NCI-H2029 treated with DMSO at 0.1 percent for 48 hours (cell line): ENCODE measurements at regions not wholly inside any gene's neighbourhood (a gene's known extent, or its start where the extent isn't known, plus 50 kb on each side); places are given as distances from the start of the nearest gene placed in this dataset.
"Not testable (repeated sequence)": the region's sequence is repeated elsewhere in the genome, so short reads cannot be mapped to it uniquely, and the experiment has no call there.

Source experiments
- DNase-seq: peaks from one replicate; lab custom pipeline; 2025; lab: John Stamatoyannopoulos, UW

DNA sequence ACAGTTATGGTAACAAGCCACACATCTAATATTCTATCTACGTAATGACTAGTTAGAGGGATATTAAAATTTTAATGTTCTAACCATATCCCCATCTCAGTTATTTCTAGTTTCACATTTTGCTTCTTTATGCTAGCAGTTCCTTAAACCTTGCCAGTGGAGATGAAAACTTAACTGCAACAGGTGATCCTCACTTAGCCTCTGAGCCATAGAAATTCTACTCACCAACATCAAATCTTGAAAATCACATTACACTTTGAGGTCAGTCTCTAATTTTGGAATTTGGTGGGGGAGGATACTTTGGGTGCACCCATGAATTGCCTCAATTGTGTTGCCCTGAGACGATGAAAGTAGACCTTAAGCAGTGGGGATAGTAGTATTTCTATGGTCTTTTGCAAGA, 256.4 kb downstream of the GATA3 start:
- no peak for DNase-seq

DNA sequence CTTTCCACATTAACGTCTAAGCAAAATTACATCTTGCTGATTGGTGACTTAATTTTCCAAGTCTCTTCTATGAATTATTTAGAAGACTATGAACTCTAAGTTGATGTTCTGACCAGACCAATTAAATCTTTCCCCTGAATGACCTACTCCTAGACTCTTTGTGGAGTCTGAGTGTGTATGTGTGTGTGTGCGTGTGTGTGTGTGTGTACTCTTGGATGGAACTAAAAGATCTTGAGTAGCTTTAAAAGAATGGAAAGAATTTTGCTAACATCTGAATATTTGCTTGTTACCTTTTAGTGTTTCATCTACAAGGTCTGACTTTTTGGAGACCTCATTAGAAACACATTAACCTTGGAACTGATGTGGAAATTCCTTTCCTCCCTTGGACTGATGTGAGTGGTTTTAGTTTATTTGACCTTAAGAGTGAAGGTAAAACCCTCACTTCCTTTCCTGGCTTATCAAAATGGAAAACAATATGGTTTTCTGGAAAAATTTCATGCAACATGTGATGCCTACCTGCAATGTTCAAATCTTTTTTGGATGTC, 257.1 kb downstream of the GATA3 start:
- DNase-seq = no peak

DNA sequence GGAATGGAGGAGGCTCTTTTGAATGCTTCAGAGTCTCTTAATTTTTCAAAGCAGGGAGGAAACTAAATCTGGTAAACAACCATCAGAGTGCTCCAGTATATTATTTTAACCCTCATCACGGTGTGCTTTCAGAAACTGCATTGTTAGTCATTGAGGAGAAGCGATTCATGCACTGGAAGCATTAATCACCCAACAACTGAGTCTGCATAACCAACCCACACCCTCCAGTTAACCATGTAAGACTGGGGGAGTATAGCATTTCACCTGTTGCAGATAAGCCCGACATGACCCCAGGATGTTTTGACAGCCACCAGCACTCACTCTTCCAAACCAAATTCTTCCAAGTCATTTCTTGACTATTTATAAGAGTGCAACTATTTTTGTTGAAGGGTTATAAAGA, 257.6 kb downstream of the GATA3 start:
- DNase-seq = no peak

DNA sequence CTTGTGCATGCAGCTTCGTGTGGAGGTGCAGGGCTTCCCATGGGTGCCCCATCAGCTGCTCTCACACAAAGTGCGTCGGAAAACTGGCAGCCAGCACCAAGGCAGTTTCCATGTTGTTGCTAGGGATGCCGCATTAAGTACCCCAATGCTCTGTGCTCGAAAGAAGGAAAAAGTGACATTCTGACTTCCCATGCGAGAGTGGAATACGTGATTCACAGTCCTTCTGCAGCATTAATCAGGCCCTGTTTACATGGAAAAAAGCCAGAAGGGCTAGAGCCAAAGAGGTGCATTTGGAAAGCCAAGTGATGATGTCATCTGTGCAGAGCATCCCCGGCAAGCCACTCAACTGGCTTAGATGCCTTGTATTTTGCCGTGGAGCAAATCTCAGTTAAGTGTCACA, 258.3 kb downstream of the GATA3 start:
- no peak for DNase-seq

DNA sequence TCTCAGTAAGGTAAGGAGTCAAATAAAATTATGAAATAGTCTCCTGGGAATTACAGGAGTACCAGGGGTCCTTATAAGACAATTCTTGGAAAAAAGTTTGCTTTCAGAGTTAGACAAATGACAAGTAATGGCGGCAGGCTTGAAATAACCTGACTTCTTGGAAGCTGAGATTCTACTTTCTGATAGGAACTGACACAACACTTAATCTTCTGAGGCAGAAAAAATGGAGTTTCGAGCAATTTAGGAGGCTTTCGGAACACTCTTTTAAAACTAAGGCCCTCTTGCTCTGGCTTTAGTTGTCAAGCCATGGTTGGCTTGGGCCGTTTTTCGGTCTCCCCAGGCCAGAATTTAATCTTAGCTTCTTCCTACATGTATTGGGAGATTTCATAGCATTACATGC, 260.0 kb downstream of the GATA3 start:
- DNase-seq = no peak

DNA sequence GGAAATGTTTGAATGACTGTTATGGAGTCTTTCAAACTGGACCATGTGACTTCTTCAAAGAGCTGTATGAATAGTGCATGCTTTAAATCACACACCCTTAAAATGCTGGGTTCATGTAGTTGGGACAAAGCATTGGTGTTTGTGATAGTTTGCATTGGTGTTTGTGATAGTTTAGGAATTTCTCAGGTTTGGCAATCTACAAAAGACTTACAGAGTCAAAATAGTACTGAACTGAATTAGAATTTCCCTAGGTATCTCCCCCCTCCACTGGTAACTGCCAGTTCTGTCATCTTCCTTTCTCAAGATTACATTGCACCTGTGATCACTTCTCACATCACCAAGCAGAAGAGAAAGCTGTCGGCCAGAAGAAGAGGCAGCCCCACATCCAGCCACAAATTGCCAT, 261.1 kb downstream of the GATA3 start:
- DNase-seq = no peak

DNA sequence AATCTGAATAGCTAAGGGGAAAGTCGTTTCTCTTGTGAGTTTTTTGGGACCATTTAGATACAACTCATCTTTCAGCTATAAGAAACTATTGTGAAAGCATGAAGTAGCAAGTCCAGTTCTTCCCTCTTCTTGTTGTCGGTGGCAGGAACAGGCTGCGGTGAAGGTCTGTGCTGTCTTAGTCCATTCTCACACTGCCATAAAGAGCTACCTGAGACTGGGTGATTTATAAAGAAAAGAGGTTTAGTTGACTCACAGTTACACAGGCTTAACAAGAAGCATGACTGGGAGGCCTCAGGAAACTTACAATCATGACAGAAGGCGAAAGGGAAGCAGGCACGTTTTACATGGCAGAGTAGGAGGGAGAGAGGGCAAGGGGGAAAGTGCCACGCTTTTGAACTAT, 261.8 kb downstream of the GATA3 start:
- no peak for DNase-seq

DNA sequence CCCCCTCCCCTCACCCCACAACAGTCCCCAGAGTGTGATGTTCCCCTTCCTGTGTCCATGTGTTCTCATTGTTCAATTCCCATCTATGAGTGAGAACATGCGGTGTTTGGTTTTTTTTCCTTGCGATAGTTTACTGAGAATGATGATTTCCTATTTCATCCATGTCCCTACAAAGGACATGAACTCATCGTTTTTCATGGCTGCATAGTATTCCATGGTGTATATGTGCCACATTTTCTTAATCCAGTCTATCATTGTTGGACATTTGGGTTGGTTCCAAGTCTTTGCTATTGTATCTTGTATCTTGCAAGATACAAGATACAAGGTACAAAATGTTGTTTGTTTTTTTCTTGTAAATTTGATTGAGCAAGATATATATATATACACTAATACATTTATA, 263.9 kb downstream of the GATA3 start:
- DNase-seq = not testable (repeated sequence)

DNA sequence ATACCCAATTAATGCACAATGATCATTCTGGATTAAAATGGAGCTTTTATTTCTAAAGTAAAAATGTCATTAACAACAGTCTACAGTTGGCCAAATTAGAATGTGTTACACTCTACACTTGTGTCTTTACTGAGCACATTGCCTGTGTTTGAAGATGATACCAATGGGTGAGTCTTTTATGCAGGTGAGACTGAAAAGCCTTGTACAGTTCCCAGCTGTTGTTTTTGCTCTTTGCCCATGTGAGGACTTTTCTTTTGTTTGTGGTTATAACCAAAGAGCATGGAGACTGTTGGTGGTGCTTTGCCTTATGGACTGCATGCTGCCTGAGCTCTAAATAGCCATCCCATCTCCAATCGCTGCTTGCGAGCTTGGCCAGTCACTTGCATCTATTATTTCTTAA, 264.5 kb downstream of the GATA3 start:
- no peak for DNase-seq

DNA sequence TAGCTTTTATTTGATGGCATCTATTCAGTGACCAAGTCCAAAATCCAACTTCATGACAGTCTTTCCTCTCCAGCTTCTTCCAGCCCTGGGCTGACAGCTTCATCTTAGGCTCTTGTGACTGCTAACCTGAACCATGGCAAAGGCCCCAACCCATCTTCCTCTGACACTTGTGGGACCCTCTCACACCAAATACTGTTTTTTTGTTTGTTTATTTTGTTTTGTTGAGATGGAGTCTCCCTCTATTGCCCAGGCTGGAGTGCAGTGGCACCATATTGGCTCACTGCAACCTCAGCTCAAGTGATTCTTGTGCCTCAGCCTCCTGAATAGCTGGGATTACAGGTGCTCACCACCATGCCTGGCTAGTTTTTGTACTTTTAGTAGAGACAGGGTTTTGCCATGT, 265.2 kb downstream of the GATA3 start:
- DNase-seq = no peak

DNA sequence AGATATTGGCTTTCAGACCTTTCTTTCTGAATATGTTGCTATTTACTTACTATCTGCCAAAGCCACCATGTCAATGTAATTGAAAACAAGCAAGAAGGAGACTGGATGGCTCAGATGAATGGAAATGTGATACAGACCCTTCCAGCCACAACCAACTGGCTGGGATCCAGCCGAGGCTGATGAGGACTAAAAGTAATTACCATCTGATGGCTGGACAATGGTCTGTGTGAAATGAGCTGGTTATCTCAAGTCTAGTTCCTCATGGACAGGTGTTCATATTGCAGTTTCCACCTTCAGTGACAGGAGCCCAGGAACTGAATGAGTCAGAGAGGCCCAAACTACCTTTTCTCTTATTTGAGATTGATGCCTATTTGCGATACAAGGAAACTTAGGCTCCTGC, 267.5 kb downstream of the GATA3 start:
- DNase-seq = peak; percentile 15

DNA sequence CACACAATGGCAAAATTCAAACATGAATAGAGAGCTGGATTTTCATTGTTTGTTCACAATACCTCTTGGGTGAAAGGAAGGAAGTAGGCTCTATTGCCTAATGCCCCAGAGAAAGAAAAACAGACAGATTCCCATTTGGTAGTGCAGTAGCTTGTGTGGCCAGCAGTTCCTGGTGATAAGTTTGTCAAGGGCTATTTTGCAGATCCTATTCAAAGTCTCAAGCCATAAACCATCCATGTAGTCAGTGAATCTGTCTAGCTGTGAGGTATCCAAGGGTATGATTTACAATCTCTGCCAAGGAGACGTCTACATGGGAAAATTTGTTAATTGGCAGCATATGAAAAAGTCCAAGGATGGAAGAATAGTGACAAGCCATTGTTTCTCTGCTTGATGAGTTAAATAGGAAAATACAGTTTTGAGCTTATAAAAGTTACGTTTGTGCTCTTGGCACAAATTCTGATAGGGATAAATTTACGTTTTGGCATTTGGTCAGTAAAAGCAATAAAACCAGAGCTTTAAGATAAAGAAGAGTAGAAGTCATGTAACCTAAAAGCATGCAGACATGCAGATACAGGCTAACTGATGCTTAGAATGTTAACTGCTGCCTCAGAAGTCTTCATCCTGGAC, 269.1 kb downstream of the GATA3 start:
- DNase-seq = no peak

DNA sequence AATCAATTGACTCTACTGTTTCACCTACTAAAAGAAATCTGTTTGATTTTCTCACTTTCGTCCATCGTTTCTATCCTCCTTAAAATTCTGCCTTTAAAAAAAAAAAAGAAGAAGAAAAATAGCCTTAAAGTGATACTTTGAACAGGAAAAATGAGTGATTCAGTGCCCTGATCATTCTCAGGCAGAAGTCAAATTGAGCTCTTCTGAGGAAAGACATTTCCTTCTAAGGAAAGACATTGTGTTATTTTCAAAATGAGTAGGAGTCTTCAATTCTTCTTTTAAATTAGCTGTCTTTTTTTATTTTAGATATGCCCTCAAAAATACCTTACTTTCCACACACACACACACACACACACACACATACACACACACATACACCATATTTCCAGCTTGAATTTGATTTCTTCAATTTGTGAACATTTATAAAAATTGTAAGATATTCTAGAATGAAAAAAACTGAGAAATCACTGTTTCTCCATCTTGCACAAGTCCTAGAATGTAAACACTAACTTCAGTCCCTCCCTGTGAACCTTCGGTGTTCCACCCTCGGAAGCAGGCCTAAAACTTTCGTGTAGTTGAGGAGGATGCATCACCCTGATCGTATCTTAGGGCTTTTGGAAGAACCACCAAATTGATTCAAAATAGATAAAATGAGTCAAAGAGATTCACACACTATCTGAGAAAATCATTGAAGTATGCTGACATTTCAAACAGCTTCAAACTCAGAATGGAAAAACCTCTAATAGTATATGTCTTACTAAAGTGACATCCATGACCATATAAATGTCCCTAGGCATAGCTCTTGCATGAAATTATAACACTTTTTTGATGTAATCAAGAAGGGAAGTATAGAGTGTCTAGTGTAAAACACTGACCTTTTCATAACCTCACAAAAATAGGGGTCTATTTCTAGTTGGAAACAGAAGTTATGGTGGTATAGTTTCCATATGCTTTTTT, 270.8 kb downstream of the GATA3 start:
- no peak for DNase-seq

DNA sequence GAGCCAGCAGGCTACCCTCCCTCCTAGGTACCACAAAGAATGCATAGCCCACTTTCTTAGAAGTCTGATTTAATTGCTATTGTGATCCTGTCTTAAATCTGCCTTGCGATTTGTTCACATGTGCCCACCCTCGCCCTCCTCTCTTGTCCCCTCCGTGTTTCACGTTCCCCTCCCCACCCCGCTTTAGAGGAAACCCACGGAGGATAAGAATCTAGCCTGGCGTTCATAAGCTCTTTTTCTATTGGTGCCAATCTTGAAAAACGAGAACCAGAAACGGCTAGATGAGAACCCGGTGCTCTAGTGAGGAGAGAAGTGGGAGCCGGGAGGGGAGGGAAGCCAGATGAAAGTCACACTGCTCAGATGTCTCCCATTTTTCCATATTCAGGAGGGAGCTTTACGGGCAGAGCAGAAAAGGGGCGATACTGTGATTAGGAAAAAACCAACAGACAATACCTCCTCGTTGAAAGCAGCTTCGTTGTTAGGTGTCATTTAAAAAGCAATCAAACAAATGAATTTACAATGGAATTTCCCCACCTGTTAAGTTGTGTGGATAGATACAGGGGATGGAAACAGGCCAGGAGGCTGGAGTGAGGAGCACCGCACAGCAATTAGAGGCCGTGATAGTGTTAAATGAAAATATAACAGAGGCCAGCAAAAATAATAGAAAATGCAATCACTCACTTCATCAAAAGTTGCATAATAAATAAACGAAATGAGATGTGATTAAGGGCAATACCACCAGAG, 272.1 kb downstream of the GATA3 start:
- no peak for DNase-seq

DNA sequence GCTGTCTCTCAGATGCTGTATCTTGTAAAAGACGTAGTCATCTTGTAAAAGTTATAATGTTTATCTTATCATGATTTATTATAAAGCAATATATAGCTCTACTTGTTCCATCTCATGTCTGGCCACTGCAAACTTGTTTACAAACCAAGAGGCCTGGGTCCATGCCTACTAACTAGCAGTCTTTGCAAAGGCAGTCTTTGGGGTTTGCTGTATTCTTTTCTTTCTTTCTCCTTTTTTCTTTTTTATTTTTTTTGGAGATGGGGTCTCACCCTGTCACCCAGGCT, 272.6 kb downstream of the GATA3 start:
- no peak for DNase-seq

DNA sequence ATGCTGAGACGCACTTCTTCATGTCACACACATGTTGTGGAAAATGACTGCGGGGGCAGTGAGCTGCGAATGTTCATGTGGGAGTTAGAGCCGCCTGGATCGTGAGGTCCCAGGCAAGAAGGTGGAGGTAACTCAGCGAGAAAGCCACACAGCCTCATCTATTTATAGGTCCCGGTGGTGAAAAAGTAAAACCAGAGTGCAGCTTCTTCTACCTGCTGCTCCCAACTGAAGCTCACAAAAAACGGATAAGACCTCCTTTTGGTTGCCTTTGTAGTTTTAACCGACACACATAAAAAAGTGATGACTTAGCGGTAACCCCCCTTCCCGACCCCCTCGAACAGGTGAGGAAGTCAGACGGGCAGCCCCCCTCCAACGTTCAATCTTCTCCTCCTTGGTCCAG, 276.9 kb downstream of the GATA3 start:
- no peak for DNase-seq

DNA sequence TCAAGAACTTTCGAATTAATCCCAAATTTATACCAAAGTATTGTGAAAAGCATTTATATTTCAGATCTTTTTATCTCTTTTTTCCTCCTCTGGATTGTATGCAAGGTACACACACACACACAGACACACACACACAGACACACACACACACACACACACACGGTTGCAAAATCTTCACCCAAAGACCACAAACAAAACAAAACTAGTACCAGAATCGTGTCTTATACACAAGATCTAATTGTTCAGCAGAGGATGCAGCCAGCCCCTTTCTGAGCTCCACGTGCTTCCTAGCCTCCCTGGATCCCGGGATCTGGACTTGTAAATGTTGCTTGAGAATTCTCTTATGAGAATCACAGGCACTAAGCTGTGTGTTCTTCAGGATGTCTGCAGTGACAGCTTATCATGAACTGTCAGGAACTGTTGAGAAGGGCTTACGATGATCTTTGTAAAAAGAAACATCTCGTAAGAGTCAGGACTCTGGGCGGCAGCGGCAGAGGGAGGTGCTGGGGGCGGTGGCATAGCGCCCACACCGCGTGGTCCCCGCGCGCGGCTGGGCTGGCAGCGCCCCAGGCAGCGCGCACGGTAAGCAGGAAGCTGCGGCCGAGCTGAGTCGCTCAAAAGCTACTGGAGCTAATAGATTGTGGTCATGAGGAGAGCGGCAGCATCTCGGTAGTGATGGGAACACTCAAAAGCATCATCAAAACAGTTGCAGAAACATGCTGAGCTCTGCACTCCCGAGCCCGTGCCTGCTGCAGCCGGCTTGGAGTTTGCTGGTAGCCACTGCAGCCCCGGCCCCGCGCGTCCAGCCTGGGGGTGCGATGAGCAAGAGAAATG, 277.6 kb downstream of the GATA3 start:
- DNase-seq = no peak

DNA sequence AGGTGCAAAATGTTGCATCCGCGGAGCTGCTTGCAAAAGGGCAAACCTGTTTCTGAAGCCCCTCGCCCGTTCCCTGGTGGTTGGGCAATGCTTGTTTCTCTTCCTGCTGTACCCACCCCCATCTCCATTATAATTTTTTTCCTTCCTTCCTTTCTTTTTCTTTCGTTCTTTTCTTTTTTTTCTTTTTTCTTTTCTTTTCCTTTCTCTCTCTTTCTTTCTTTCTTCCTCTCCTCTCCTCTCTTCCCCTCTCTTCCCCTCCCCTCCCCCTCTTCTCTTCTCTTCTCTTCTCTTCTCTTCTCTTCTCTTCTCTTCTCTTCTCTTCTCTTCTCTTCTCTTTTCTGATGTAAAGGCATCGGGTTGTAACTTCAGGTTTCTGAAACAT, 278.2 kb downstream of the GATA3 start:
- no peak for DNase-seq

DNA sequence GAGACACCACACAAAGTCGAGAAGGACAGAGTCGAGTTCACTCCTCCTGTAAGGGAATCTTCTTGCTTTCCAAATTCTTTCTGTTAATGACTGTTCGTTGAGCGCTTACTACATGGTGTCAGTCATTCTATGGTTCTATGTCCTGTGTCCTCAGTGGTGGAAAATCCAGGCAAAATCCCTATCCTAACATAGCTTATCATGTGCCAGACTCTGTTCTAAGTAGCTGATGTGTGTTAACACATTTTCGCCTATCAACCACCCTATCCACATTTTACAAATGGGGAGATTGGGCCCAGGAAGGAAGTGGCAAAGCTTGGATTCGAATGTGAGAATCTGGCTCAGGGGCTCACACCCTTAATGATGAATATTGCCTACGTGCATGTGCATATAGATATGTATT, 280.1 kb downstream of the GATA3 start:
- DNase-seq = no peak

DNA sequence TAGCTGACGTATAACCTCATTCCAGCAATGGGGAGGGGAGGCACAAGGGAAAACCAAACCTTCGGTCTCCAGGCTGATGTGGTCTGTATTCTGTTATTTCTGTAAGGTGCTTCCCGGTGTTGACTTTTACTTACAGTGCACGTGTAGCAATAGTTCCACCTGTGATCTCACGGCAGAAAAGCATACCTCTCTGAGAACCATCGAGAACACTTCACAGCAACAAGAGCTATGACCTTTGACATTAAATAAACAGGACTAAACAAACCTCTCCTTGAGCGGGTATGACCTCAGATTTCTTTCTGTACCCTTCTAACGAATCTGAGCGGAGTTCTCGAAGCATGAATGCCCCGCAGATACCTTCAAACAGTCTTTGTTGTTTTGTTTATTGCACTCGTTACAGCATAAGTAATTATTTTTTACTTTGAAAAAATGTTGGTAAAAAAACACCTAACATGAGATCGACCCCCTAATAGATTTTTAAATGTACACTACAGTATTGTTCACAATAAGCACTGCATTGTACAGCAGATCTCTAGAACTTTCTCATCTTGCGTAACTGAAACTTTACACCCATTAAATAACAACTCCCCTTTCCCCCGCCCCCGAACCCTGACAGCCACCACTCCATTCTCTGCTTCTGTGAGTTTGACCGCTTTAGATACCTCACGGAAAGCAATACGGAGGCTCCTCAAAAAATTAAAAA, 282.3 kb downstream of the GATA3 start:
- DNase-seq = no peak

DNA sequence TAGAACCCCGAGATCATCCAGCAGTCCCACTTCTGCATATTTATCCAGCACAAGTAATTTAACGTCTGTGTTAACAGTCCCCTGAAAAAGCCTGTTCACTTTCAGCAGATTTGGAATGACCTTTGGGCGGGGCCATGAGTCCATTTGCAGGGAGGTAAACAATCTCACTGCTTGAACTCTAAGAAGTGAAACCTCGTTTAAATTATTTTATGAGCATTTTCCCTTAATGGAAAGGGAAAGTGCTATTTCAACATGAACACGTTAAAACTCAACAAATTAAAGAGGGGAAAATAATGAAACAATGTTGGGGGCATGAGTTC, 282.8 kb downstream of the GATA3 start:
- DNase-seq = no peak
